HuH-7.5 (cell line): ENCODE measurements at regions not wholly inside any gene's neighbourhood (a gene's known extent, or its start where the extent isn't known, plus 50 kb on each side); places are given as distances from the start of the nearest gene placed in this dataset.
"Not testable (repeated sequence)": the region's sequence is repeated elsewhere in the genome, so short reads cannot be mapped to it uniquely, and the experiment has no call there.

Experiments used
- DNase-seq: peaks from one replicate; pipeline ENCODE4 v3.0.0; 2011; ENCODE audit warnings: low spot score

- no peak for DNase-seq
These were observed 1462.1 kb downstream of the DPP10 start for GRCh38 chr2:115904516-115904915.

- no peak for DNase-seq
These were observed 1466.3 kb downstream of the DPP10 start for GRCh38 chr2:115908731-115909130.

DNA sequence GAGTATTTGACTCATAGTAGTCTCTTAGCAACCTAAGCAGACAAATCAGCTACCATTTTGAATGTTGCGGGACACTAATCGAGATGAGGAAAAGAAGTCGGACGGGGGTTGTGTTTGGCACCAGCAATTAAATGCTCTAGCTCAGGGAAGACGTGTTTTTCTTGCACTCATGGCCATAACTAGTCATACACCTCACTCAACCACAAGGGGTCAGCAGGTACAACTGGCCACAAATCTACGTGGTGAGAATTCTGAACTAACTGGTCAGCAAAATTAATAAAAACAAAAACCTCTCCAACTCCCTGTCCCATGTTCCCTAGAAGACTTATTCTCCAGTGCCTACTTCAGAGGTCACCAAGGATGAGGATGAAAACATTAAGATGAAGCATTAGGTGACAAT, 1467.8 kb downstream of the DPP10 start:
- no peak for DNase-seq

DNA sequence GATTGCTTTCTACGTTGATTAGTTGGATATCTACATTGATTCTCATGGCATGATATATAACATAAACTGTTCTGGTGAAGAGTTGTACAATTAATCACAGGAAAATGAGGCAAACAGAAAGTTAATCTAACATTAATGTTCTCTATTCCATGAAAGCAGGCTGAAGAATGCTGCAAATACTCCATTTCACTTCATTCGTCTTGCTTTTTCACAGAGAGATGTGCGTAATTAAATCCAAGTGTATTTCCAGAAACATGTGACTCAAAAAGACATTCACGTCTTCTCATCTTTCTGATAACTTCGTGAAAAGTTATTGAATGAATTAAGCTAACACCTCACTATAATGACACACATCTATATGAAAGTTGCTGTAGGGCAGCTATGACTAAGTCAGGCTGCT, 1471.5 kb downstream of the DPP10 start:
- no peak for DNase-seq

GRCh38 chr2:115921541-115921940, 1479.1 kb downstream of the DPP10 start:
- no peak for DNase-seq

DNA sequence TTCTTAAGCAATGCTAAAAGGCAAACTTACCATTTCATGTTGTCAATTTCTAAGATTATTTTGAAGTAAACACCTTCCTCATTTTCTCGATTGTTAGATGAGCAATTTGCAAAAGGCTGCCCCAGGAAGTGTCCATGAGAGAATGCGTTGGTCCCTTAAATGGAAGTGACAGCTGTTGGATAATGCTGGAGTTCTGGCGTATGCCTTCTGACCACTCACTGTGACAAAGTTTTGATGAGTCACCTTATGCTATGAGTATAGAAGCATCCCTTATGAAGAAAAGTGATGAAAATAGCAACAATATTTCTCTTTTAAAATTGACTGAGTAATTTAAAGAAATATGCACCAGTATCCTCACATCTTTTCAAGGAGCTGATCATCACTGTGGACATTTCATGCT, 1497.5 kb downstream of the DPP10 start:
- DNase-seq = no peak

DNA sequence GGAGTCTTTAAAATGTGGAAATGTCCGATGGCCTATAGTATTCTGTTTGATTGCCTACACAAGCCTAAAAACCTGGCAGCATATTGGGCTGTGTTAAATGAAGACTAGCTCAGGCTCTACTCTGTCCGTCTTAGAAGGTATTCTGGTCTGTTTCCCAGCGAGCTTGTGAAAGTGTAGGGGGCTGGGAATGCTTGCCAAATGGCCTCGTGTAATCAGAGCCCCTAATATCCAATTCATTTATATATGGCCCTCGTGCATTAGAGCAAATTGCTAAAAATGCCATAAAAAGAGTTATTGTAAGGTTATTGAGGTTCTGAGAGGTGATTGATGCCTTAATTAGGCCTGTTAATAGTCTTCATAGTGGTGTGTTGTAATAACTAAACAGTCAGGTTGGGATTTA, 1500.4 kb downstream of the DPP10 start:
- DNase-seq = no peak

DNA sequence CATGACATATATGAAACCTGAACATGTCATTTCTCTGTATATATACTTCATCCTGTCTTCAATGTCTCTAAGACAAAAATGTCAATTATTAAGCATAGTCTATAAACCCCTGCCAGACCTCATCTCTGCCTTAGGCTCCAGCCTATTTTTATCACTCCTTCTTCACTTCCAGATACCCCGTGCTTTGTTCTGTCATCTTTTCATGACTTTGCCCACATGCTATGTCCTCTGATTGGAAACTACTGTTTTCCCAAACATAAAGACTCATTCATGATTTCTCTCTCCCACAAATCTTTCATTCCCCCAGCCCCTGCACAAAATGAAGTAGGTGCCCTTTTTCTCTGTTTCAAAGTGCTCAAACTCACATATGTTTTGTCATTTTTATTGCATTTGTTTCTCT, 1503.9 kb downstream of the DPP10 start:
- no peak for DNase-seq

DNA sequence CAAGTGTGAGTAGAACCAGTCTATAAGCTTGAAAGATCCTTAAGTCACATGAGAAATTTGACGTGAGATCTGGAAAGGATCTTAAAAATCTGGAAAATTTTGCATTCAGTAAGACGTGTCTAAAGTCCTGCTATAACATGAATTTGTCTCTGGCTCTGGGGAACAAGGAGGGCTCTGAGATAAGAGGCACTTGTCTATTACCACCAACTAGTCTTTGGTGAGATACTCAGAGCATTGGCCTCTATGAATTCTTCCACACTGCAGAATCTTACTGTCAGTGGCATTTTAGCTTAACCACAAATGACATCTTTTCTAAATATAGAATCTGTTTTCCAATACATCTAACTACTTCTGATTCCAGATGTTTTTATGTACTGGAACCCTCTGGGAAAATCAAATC, 1504.5 kb downstream of the DPP10 start:
- DNase-seq = no peak

DNA sequence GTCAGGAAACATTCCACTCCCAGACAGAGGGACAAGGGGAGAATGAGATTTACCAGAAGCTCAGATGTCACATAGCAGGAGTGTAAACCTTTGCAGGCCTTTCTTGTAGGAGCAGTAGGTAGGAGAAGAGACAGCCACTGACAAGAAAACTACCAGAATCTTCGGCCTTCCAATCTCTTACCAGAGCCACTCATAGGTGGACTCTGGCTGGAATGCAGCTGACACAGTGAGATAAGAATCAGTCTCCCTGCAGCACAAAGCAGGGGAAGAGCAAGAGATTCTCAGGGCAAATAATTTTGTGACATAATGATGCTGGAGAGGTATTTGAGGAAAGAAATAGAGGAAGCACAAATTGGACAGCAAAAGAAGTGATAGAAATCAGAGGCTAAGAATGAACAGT, 1534.5 kb downstream of the DPP10 start:
- DNase-seq = no peak

DNA sequence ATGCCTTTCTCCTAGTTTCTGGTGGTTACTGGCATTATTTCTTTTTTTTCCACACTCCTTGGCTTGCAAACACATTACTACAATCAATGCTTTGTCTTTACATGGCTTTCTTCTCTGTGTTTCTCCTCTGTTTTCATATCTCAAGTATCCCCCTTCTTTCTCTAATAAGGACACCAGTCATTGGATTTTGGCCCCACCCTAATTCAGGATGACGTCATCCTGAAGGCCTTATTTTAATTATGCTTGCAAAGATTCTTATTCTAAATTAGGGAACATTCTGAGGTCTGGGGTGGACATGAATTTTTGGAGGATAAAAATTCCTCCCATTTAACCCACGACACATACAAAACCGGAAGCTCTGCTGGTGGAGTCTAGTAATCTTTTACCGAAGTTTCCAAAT, 1556.6 kb downstream of the DPP10 start:
- no peak for DNase-seq

- no peak for DNase-seq
These were observed 1580.6 kb downstream of the DPP10 start for GRCh38 chr2:116023026-116023425.

DNA sequence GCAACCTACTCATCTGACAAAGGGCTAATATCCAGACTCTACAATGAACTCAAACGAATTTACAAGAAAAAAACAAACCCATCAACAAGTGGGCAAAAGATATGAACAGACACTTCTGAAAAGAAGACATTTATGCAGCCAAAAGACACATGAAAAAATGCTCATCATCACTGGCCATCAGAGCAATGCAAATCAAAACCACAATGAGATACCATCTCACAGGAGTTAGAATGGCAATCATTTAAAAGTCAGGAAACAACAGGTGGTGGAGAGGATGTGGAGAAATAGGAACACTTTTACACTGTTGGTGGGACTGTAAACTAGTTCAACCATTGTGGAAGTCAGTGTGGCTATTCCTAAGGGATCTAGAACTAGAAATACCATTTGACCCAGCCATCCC, 1596.3 kb downstream of the DPP10 start:
- DNase-seq = not testable (repeated sequence)

DNA sequence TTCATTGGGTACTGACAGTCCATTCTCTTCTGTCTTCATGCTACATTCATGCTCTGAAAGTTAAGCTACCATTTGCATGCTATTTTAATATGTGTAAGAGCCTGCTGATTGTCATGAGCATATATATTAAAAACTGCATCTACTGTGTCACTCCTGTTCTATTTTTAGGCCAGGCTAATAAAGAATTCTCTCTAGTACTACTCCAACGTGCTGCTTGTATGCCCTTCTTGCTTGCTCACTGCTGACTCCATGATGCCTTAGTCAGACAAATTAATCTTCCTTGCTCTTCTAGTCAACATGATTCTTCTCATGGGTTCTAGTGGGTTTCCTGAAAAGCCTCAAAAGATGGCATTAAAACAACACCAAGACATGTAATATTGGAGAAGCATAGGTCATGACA, 1600.1 kb downstream of the DPP10 start:
- no peak for DNase-seq

GRCh38 chr2:116057538-116057937, 1615.1 kb downstream of the DPP10 start:
- no peak for DNase-seq

- no peak for DNase-seq
These were observed 1618.6 kb downstream of the DPP10 start for GRCh38 chr2:116061023-116061422.

- no peak for DNase-seq
These were observed 1631.3 kb downstream of the DPP10 start for GRCh38 chr2:116073731-116074130.

- DNase-seq = no peak
These were observed 1631.7 kb downstream of the DPP10 start for GRCh38 chr2:116074161-116074560.

GRCh38 chr2:116088236-116088635, 1645.8 kb downstream of the DPP10 start:
- no peak for DNase-seq

- DNase-seq = no peak
These were observed 1651.8 kb downstream of the DPP10 start for GRCh38 chr2:116094196-116094595.

DNA sequence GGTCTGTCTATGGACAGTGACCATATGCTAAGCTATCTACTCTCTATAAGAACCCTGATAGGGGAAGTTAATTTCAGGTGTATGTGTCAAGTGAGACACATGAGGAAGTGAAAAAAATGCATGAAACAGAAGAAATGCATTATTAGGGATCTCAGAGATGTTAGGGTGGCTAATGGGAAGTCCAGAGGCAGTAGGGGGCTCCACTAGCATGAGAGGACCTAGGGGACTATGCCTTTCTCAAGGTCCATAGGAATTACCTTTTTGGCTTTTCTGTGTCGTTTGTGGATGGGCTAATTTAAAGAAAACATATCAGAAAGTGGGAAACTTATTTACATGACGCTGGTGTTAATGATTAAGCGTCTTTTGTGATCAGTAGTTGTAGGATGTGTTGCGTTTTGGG, 1653.2 kb downstream of the DPP10 start:
- DNase-seq = no peak

GRCh38 chr2:116098049-116098448, 1655.6 kb downstream of the DPP10 start:
- no peak for DNase-seq

DNA sequence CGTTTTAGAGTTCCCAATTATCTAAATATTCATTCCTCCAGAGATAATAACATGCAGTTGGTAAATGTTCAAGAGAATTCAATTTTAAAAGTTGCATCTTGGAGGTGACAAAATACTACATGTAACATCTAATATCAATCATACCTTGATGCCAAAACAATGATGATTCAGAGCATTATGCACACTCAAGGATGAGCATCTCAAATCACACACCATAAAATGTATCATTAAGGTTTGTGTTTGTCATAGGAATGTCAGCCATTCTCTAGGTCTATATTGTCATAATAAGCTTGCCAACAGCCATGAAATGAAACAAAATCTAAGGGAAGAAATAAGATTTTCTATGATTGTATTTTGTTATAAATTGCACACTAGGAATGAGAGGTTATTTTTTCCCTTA, 1667.0 kb downstream of the DPP10 start:
- DNase-seq = no peak

GRCh38 chr2:116117845-116118244, 1675.4 kb downstream of the DPP10 start:
- no peak for DNase-seq

DNA sequence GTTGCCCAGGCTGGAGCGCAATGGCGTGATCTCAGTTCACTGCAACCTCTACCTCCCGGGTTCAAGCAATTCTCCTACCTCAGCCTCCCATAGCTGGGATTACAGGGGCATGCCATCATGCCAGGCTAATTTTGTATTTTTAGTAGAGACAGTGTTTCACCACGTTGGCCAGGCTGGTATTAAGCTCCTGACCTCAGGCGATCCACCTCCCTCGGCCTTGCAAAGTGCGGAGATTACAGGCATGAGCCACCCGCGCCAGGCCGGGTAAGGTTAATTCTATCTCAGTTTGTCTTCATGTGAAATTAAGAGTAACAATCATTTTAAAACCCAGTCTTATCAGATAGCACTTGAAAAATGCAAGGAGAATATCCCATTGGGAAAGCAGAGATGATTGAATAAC, 1681.7 kb upstream of the DDX18 start:
- DNase-seq = no peak
